OCI-LY1 (cell line): ENCODE measurements at regions not wholly inside any gene's neighbourhood (a gene's known extent, or its start where the extent isn't known, plus 50 kb on each side); places are given as distances from the start of the nearest gene placed in this dataset.

Experiments used
- H2AFZ ChIP-seq: fragments of 200-600 bp; sonication (generic), shearing (Covaris generic); 2 replicates; pipeline ENCODE4 v1.6.0; 2014; ENCODE audit warnings: antibody characterized with exemption, mild to moderate bottlenecking, low read length
- H3F3A ChIP-seq: fragments of 200-600 bp; sonication (generic), shearing (Covaris generic); 2 replicates; pipeline ENCODE4 v1.6.0; 2014; ENCODE audit warnings: mild to moderate bottlenecking, antibody characterized with exemption, low read length, moderate library complexity; ENCODE audit not compliant: insufficient read depth
- H3K27ac ChIP-seq: fragments of 200-600 bp; sonication (generic); 2 replicates; pipeline ENCODE4 v1.5.1; 2014; ENCODE audit warnings: low read length, mixed run types, mild to moderate bottlenecking, low read depth; ENCODE audit not compliant: poor library complexity, severe bottlenecking
- H3K27me3 ChIP-seq: fragments of 200-600 bp; sonication (generic); 2 replicates; pipeline ENCODE4 v1.6.0; 2014; ENCODE audit warnings: antibody characterized with exemption, mild to moderate bottlenecking, low read length, moderate library complexity; ENCODE audit not compliant: insufficient read depth
- H3K36me3 ChIP-seq: fragments of 200-600 bp; sonication (generic); 2 replicates; pipeline ENCODE4 v1.6.1; 2014; ENCODE audit warnings: mild to moderate bottlenecking, antibody characterized with exemption, low read length, moderate library complexity, mixed read lengths; ENCODE audit not compliant: insufficient read depth
- H3K4me1 ChIP-seq: fragments of 200-600 bp; sonication (generic); 2 replicates; pipeline ENCODE4 v1.5.1; 2014; ENCODE audit warnings: mild to moderate bottlenecking, low read length, moderate library complexity; ENCODE audit not compliant: insufficient read depth, severe bottlenecking
- H3K4me2 ChIP-seq: fragments of 200-600 bp; sonication (generic), shearing (Covaris generic); 2 replicates; pipeline ENCODE4 v1.6.1; 2014; ENCODE audit warnings: low read length
- H3K4me3 ChIP-seq: fragments of 200-600 bp; sonication (generic); 2 replicates; pipeline ENCODE4 v1.5.1; 2014; ENCODE audit warnings: low read length, low read depth, mild to moderate bottlenecking, mixed read lengths; ENCODE audit not compliant: poor library complexity, severe bottlenecking
- H3K79me2 ChIP-seq: fragments of 200-600 bp; shearing (Covaris generic); 2 replicates; pipeline ENCODE4 v1.6.1; 2016; ENCODE audit warnings: mixed run types, low read length, mixed read lengths; ENCODE audit not compliant: insufficient read depth
- H3K9ac ChIP-seq: fragments of 200-600 bp; sonication (generic), shearing (Covaris generic); 2 replicates; pipeline ENCODE4 v1.6.1; 2014; ENCODE audit warnings: mild to moderate bottlenecking, low read length, mixed read lengths
- H3K9me2 ChIP-seq: fragments of 200-600 bp; sonication (generic), shearing (Covaris generic); 2 replicates; pipeline ENCODE4 v1.6.1; 2014; ENCODE audit warnings: low read depth, mild to moderate bottlenecking, low read length, mixed read lengths
- H3K9me3 ChIP-seq: fragments of 200-600 bp; shearing (Covaris generic); 2 replicates; pipeline ENCODE4 v1.6.1; 2014; ENCODE audit warnings: low read length, mixed read lengths
- H4K20me1 ChIP-seq: fragments of 200-600 bp; sonication (generic), shearing (Covaris generic); 2 replicates; pipeline ENCODE4 v1.6.0; 2016; ENCODE audit warnings: mild to moderate bottlenecking, low read length; ENCODE audit not compliant: insufficient read depth
- CTCF ChIP-seq: fragments of 200-600 bp; sonication (generic), shearing (Covaris generic); IDR thresholded peaks from 2 replicates; pipeline ENCODE4 v1.5.1; 2017; ENCODE audit warnings: mild to moderate bottlenecking, antibody characterized with exemption, low read length, moderate library complexity, mixed read lengths
- EZH2 ChIP-seq: fragments of 200-600 bp; sonication (generic), shearing (Covaris generic); IDR thresholded peaks from 2 replicates; pipeline ENCODE4 v1.8.0; 2017; ENCODE audit warnings: borderline replicate concordance, mixed run types, mild to moderate bottlenecking, antibody characterized with exemption, low read length, moderate library complexity, mixed read lengths

DNA sequence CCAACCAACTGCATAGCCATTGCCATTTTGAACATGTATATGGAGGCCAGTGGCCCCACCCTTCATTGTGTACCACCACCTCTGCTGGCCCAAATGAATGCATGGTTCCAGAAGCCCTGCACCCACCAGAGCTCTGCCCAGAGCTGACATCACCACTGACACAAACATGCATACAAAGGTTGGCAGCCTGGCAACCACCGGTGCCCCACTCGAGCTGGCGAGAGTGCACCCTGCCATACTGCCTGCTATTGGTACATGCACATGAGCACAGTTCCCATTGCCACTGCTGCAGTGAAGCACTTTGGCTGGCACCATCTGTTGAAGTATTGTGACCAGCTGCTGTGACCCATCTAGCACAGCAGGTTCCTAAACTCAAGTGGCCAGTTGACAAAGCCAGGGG, 1564.9 kb downstream of the OLFM4 start:
- no peaks in the 10 kb centered on the region for H3K79me2 ChIP-seq
- H3K27me3 ChIP-seq: no peaks in the 10 kb centered on the region
- no peak for TF ChIP-seq CTCF
- TF ChIP-seq EZH2: no peak
- H3K27ac ChIP-seq: no peak overlapping the region
- no peaks in the 10 kb centered on the region for H3K9me3 ChIP-seq
- H3K36me3 ChIP-seq: no peaks in the 10 kb centered on the region
- no peak overlapping the region for H3K9ac ChIP-seq
- H2AFZ ChIP-seq: no peak overlapping the region
- H4K20me1 ChIP-seq: no peaks in the 10 kb centered on the region
- H3F3A ChIP-seq: no peaks in the 10 kb centered on the region
- H3K9me2 ChIP-seq: no peaks in the 10 kb centered on the region
- no peak overlapping the region for H3K4me2 ChIP-seq
- no peaks in the 10 kb centered on the region for H3K4me1 ChIP-seq
- H3K4me3 ChIP-seq: no peak overlapping the region

DNA sequence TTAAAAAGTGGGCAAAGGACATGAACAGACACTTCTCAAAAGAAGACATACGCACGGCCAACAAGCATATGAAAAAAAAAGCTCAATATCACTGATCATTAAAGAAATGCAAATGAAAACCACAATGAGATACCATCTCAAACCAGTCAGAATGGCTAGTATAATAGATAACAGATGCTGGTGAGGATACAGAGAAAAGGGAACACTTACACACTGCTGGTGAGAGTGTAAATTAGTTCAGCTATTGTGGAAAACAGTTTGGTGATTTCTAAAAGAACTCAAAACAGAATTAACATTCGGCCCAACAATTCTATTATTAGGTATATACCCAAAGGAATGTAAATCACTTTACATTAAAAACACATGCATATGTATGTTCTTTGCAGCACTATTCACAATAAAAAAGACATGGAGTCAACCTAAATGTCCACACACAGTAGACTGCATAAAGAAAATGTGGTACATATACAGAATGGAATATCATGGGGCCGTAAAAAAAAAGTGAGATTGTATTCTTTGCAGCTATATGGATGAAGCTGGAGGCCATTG, 1569.0 kb downstream of the OLFM4 start:
- TF ChIP-seq CTCF: no peak
- no peak for TF ChIP-seq EZH2
- H3K4me1 ChIP-seq: no peaks in the 10 kb centered on the region
- H3K79me2 ChIP-seq: no peaks in the 10 kb centered on the region
- H2AFZ ChIP-seq: no peak overlapping the region
- no peaks in the 10 kb centered on the region for H4K20me1 ChIP-seq
- no peak overlapping the region for H3K4me2 ChIP-seq
- H3K9ac ChIP-seq: no peak overlapping the region
- H3K4me3 ChIP-seq: no peak overlapping the region
- H3K36me3 ChIP-seq: no peaks in the 10 kb centered on the region
- no peaks in the 10 kb centered on the region for H3K9me3 ChIP-seq
- no peaks in the 10 kb centered on the region for H3K27me3 ChIP-seq
- no peaks in the 10 kb centered on the region for H3K9me2 ChIP-seq
- no peaks in the 10 kb centered on the region for H3F3A ChIP-seq
- no peak overlapping the region for H3K27ac ChIP-seq

- no peak overlapping the region for H3K4me3 ChIP-seq
- no peaks in the 10 kb centered on the region for H3K9me3 ChIP-seq
- no peaks in the 10 kb centered on the region for H3K9me2 ChIP-seq
- TF ChIP-seq EZH2 (no peak), CTCF (no peak)
- no peaks in the 10 kb centered on the region for H4K20me1 ChIP-seq
- H3K36me3 ChIP-seq: no peaks in the 10 kb centered on the region
- H3K27me3 ChIP-seq: no peaks in the 10 kb centered on the region
- no peaks in the 10 kb centered on the region for H3K4me1 ChIP-seq
- no peaks in the 10 kb centered on the region for H3K79me2 ChIP-seq
- H3K4me2 ChIP-seq: no peak overlapping the region
- no peak overlapping the region for H3K9ac ChIP-seq
- no peak overlapping the region for H3K27ac ChIP-seq
- H3F3A ChIP-seq: no peaks in the 10 kb centered on the region
- no peak overlapping the region for H2AFZ ChIP-seq
Measured at GRCh38 chr13:54599413-54599812, 1570.8 kb downstream of the OLFM4 start.
